ENCODE measurements at regions not wholly inside any gene's neighbourhood (a gene's known extent, or its start where the extent isn't known, plus 50 kb on each side); places are given as distances from the start of the nearest gene placed in this dataset.

- no peak for DNase-seq
- H3K9me3 ChIP-seq (ENCODE audit: control extremely low read depth in 1 of 3, control insufficient read depth in 2 of 3, insufficient read depth in 1 of 3, low read length in 2 of 3) = no peaks in the 10 kb centered on the region
- Mint-ChIP-seq H3K4me3 (no peak overlapping the region), H3K4me1 (peaks cover 19% of the 10 kb centered on the region), H3K27me3 (no peaks in the 10 kb centered on the region), H3K27ac (no peak overlapping the region), H3K9me3 (ENCODE audit: insufficient read depth) (no peaks in the 10 kb centered on the region)
- no peak overlapping the region for H3K4me3 ChIP-seq (ENCODE audit: control extremely low read depth in 1 of 5, extremely low read depth in 1 of 5, insufficient read depth in 1 of 5, low read depth in 2 of 5, low read length in 4 of 5)
- CTCF ChIA-PET = interaction anchor here (1.5 kb wide), 1 partner anchor 270 kb away, joined by 3 read pairs; no protein-coding TSS in a partner anchor
- peaks cover 18 to 22% of the 10 kb centered on the region in 2 donors for H3K4me1 ChIP-seq (ENCODE audit: control insufficient read depth in 2 of 2, insufficient read depth in 2 of 2, low read length in 2 of 2)
- no peak overlapping the region for H3K4me2 ChIP-seq (replicated peaks; ENCODE audit: low read depth, low read length, poor library complexity, severe bottlenecking)
- H2AFZ ChIP-seq (ENCODE audit: insufficient read depth, low read depth, low read length, poor library complexity, severe bottlenecking) = no peak overlapping the region
- ATAC-seq (ENCODE audit: low read depth) = no peak
- intact Hi-C loops (cut with micrococcal nuclease) = no loop called here
- TF ChIP-seq CTCF (IDR thresholded peaks at IDR 0.05) = no peak
- TF ChIP-seq EZH2 (IDR thresholded peaks at IDR 0.05; ENCODE audit: borderline replicate concordance, insufficient read depth, low read depth, low read length, poor library complexity, severe bottlenecking) = no peak
- no peaks in the 10 kb centered on the region for H4K20me1 ChIP-seq (ENCODE audit: control insufficient read depth, insufficient read depth, low read length, poor library complexity, severe bottlenecking)
- H3K27me3 ChIP-seq (replicated peaks in 1 of 4; ENCODE audit: control extremely low read depth in 1 of 4, control insufficient read depth in 3 of 4, insufficient read depth in 4 of 4, low read length in 3 of 4) = no peaks in the 10 kb centered on the region
- no peak overlapping the region for H3K27ac ChIP-seq (ENCODE audit: low read length in 2 of 2)
- no CpG with 5 or more reads among the region's 9 CpGs for WGBS (ENCODE audit: insufficient coverage)
- H3K79me2 ChIP-seq (ENCODE audit: control insufficient read depth, insufficient read depth, low read length) = no peaks in the 10 kb centered on the region
- H3K9ac ChIP-seq (ENCODE audit: low read length) = no peak overlapping the region
- POLR2A ChIA-PET = no interaction called here
- H3K36me3 ChIP-seq (replicated peaks in 1 of 2; ENCODE audit: control extremely low read depth in 1 of 2, control insufficient read depth in 1 of 2, extremely low read depth in 1 of 2, insufficient read depth in 2 of 2, low read length in 1 of 2) = no peaks in the 10 kb centered on the region
Measured at GRCh38 chr18:59048048-59048363, 91.7 kb upstream of the SEC11C start.

- Mint-ChIP-seq H3K27ac (no peak overlapping the region), H3K4me1 (peaks cover 19% of the 10 kb centered on the region), H3K4me3 (no peak overlapping the region), H3K27me3 (no peaks in the 10 kb centered on the region), H3K9me3 (ENCODE audit: insufficient read depth) (no peaks in the 10 kb centered on the region)
- Histone ChIP-seq H3K36me3 (replicated peaks in 1 of 2; ENCODE audit: control extremely low read depth in 1 of 2, control insufficient read depth in 1 of 2, extremely low read depth in 1 of 2, insufficient read depth in 2 of 2, low read length in 1 of 2) (no peaks in the 10 kb centered on the region), H2AFZ (ENCODE audit: insufficient read depth, low read depth, low read length, poor library complexity, severe bottlenecking) (no peak overlapping the region), H3K4me3 (ENCODE audit: control extremely low read depth in 1 of 5, extremely low read depth in 1 of 5, insufficient read depth in 1 of 5, low read depth in 2 of 5, low read length in 4 of 5) (no peak overlapping the region), H3K79me2 (ENCODE audit: control insufficient read depth, insufficient read depth, low read length) (no peaks in the 10 kb centered on the region), H3K27me3 (replicated peaks in 1 of 4; ENCODE audit: control extremely low read depth in 1 of 4, control insufficient read depth in 3 of 4, insufficient read depth in 4 of 4, low read length in 3 of 4) (no peaks in the 10 kb centered on the region), H3K4me2 (replicated peaks; ENCODE audit: low read depth, low read length, poor library complexity, severe bottlenecking) (no peak overlapping the region), H3K9ac (ENCODE audit: low read length) (no peak overlapping the region), H3K4me1 (ENCODE audit: control insufficient read depth in 2 of 2, insufficient read depth in 2 of 2, low read length in 2 of 2) (peaks cover 18 to 22% of the 10 kb centered on the region in 2 donors), H3K9me3 (ENCODE audit: control extremely low read depth in 1 of 3, control insufficient read depth in 2 of 3, insufficient read depth in 1 of 3, low read length in 2 of 3) (no peaks in the 10 kb centered on the region), H4K20me1 (ENCODE audit: control insufficient read depth, insufficient read depth, low read length, poor library complexity, severe bottlenecking) (no peaks in the 10 kb centered on the region), H3K27ac (ENCODE audit: low read length in 2 of 2) (no peak overlapping the region)
- TF ChIP-seq EZH2 (IDR thresholded peaks at IDR 0.05; ENCODE audit: borderline replicate concordance, insufficient read depth, low read depth, low read length, poor library complexity, severe bottlenecking) = no peak
- no peak for TF ChIP-seq CTCF (IDR thresholded peaks at IDR 0.05)
- DNase-seq (no peak), ATAC-seq (ENCODE audit: low read depth) (no peak)
- POLR2A ChIA-PET = no interaction called here
- CTCF ChIA-PET = interaction anchor here (0.6 kb wide), 1 partner anchor 23 kb away, joined by 3 read pairs; no protein-coding TSS in a partner anchor
- WGBS (ENCODE audit: insufficient coverage) = 90% methylated on average over 7 of the region's 7 CpGs
- intact Hi-C loops (cut with micrococcal nuclease) = no loop called here
Measured at GRCh38 chr18:59048378-59048777, 91.3 kb upstream of the SEC11C start.
